Epithelial cell of proximal tubule (primary cell): ENCODE measurements at regions not wholly inside any gene's neighbourhood (a gene's known extent, or its start where the extent isn't known, plus 50 kb on each side); places are given as distances from the start of the nearest gene placed in this dataset.

ENCODE experiments used
- DNase-seq: peaks from one replicate; pipeline ENCODE4 v3.0.0-alpha.2; 2011; ENCODE audit warnings: low read depth
- H3K4me3 ChIP-seq: 2 replicates; pipeline ENCODE4 v1.5.1; 2011; ENCODE audit warnings: low read depth, mild to moderate bottlenecking, low read length
- TF ChIP-seq, protein P1 (sequence below): conservative IDR thresholded peaks from 2 replicates; pipeline ENCODE4 v1.5.1; 2012; ENCODE audit warnings: low read depth, mild to moderate bottlenecking, low read length

DNA sequence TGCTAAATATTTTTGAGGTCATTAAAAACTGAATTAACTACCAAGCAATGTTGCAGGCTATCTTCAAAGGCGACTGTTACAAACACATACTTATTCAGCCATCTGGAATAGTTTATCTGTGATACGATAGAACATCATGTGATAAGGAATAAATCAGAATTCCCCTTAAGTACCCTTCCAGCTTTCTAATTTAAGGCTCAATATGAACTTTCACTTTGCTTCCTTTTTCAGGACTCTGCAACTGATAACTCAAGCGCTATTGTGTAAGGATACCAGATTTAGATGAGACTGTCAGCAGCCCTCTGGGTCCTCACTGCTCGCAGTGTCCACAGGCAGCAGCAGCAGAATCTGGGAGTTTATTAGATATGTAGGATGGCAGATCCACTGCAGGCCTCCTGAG is 416.3 kb downstream of the SPATA31D1 start:
- DNase-seq = no peak

DNA sequence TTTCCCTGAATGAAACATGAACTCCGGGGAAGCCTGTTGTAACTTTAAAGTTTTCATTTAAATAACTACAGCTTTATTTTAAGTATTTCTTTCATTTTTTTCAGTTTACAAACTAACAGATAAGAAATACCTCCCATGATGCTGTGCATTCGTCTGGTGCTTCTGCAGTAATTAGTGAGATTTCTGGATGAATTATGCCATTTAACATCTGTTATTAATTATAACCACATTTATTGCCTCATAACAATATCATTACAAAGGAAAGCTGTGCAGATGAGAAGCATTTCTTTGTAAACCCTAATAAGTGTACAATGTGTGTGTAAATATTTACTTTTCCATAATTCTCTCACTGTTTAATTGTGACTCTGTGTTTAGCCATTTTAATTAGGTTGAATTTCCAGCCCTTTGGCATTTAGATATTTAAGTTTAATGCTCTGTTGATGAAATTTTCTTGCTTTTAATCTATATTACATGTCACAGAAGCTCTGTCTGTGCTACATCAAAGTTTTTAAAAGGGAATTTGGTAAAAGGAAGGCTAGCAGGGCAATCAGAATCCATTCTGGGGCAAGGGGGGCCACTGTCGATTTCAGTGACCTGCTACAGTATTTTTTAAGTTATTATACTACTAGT is 418.0 kb downstream of the SPATA31D1 start:
- H3K4me3 ChIP-seq = no peak overlapping the region
- TF ChIP-seq, protein P1, sequence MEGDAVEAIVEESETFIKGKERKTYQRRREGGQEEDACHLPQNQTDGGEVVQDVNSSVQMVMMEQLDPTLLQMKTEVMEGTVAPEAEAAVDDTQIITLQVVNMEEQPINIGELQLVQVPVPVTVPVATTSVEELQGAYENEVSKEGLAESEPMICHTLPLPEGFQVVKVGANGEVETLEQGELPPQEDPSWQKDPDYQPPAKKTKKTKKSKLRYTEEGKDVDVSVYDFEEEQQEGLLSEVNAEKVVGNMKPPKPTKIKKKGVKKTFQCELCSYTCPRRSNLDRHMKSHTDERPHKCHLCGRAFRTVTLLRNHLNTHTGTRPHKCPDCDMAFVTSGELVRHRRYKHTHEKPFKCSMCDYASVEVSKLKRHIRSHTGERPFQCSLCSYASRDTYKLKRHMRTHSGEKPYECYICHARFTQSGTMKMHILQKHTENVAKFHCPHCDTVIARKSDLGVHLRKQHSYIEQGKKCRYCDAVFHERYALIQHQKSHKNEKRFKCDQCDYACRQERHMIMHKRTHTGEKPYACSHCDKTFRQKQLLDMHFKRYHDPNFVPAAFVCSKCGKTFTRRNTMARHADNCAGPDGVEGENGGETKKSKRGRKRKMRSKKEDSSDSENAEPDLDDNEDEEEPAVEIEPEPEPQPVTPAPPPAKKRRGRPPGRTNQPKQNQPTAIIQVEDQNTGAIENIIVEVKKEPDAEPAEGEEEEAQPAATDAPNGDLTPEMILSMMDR = no peak
- no peak for DNase-seq

More for the DNA sequence above, 416.3 kb downstream of the SPATA31D1 start:
- H3K4me3 ChIP-seq = no peak overlapping the region
- TF ChIP-seq, protein P1 = no peak

DNA sequence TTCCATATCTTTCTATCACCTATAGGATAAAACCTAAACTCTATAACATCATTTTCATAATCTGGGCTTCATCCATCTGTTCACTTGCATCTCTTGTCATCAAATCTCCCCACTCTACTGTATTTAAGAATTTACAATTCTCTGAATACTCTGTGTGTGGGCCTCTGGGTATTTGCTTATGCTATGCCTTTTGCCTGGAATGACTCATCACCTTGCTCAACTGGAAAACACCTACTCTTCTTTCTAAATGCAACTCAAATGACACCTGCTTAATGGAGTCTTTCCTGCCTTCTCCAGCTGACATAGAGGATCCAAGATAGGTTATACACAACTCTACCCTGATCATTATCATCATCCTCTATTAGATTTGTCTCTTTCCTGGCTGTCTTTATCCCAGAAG is 421.7 kb downstream of the SPATA31D1 start:
- no peak overlapping the region for H3K4me3 ChIP-seq
- TF ChIP-seq, protein P1 = no peak
- peak; percentile 58 for DNase-seq

DNA sequence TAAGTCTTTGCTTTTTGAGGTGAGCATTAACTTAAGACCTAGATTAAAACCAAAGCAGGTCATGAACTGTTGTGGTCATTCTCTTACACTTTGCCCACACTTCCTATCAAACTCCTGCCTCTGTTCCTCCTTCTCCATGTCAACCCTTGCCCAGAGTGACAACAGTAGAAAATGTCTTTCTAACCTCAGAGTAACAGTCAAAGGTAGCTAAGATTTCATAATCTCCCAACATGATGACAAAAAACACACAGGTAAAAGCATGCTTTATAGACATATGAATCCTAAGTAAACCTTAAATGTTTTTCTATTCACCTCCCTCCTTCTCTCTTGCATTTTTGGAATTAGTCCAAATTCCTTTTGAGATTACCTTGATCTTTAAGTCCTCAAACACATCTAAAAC is 422.3 kb downstream of the SPATA31D1 start:
- H3K4me3 ChIP-seq = no peak overlapping the region
- TF ChIP-seq, protein P1 = no peak
- DNase-seq = no peak

DNA sequence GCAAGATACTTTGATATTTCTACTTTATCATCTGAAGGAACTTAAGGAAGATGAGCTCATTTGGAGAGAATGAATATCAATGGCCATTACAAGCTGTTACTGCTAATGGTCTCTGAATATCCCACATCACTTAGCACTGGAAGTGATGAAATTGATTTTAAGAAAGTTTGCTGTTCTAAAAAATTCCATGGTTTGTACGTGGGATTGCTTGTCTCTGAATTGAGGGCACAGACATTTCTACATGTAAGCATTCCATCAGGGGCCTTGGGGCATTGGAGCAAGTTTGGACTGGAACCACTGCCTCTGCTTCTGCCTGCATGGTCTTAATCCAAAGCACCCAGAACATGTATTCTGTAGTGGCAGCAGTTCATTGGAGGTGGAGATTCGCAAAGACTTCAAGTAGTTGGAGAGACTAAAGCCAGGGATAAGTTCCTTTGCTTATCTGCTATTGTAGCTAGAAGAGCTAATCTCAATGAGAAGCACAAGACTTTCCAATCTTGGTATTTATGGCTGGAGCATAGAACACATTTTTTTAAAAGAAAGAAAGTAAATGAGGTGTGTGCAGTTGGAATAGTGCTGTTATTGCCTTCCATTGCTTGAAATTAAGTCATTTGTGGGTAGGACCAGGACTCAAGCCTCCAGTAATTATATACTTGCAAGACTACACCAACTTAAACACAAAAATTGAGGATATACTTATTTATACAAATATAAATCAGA is 424.2 kb downstream of the SPATA31D1 start:
- DNase-seq = no peak
- H3K4me3 ChIP-seq = no peak overlapping the region
- TF ChIP-seq, protein P1 = no peak

DNA sequence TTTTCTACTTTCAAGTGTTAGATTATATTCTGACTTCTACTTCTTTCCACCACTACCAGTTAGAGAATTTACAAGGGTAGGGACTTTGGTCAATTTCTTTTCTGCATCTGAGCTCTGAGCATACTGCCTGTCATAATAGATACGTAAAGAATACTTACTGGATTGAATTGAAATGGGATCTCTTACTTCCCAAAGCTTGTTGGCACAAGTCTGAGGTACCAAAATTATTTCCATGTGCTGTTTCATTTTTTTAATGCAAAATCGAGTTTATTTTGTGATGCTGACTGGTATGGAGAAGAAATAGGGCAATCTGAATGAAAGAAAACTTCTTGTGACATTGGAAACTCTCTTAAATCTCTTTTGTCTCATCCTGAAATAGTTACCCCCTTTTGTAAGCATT is 428.9 kb downstream of the SPATA31D1 start:
- TF ChIP-seq, protein P1 = no peak
- H3K4me3 ChIP-seq = no peak overlapping the region
- no peak for DNase-seq

DNA sequence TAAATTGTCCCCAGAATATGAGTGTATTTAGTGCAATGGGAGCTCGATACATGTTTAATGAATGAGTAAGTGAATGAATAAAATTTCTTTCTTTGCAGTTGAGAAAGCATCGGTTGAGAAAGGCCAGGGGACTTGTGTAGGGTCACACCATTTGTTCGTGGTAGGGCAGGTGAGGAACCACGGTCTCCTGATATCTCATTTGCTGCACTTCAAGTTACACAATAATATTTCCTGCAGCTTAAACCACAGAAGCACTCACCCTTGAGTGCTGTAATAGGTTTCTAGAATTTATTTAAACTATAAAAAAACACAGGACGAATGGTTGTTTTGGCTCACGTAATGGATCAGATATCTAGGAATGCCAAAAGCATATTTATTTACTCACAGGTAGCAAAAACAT is 429.8 kb downstream of the SPATA31D1 start:
- no peak for DNase-seq
- H3K4me3 ChIP-seq = no peak overlapping the region
- TF ChIP-seq, protein P1 = no peak
